Hepatocyte (in vitro differentiated cells): ENCODE measurements at regions not wholly inside any gene's neighbourhood (a gene's known extent, or its start where the extent isn't known, plus 50 kb on each side); places are given as distances from the start of the nearest gene placed in this dataset.

Experiments
- EZH2 ChIP-seq: fragments of 200-600 bp; sonication (generic); IDR thresholded peaks from 2 replicates; pipeline ENCODE4 v1.6.1; 2016; ENCODE audit warnings: antibody characterized with exemption, mild to moderate bottlenecking, borderline replicate concordance
- TF ChIP-seq, protein P1 (sequence below): fragments of 200-600 bp; sonication (generic); IDR thresholded peaks from 2 replicates; pipeline ENCODE4 v1.5.1; 2016; ENCODE audit warnings: antibody characterized with exemption, mild to moderate bottlenecking; ENCODE audit not compliant: poor library complexity

DNA sequence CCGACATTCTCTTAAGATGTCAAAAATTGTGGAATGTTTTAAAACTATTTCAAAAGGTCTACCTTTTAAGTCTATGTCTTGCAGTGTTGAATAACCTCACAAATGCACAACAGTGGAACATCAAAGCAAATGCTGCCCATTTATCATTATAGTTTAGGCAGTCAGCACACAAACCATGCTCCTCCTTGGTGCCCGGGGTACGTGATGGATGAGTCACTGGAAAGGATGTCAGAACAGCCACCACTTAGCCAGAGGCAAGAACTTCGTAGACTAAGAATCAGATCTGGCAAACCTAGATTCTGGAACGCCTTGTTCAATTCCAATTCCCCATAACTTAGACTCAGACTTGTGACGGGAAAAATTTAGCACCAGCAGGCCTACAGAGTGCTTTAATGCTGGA, 343.6 kb downstream of the FGF9 start:
- TF ChIP-seq, protein P1, sequence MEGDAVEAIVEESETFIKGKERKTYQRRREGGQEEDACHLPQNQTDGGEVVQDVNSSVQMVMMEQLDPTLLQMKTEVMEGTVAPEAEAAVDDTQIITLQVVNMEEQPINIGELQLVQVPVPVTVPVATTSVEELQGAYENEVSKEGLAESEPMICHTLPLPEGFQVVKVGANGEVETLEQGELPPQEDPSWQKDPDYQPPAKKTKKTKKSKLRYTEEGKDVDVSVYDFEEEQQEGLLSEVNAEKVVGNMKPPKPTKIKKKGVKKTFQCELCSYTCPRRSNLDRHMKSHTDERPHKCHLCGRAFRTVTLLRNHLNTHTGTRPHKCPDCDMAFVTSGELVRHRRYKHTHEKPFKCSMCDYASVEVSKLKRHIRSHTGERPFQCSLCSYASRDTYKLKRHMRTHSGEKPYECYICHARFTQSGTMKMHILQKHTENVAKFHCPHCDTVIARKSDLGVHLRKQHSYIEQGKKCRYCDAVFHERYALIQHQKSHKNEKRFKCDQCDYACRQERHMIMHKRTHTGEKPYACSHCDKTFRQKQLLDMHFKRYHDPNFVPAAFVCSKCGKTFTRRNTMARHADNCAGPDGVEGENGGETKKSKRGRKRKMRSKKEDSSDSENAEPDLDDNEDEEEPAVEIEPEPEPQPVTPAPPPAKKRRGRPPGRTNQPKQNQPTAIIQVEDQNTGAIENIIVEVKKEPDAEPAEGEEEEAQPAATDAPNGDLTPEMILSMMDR: no peak
- TF ChIP-seq EZH2: no peak
